GM19455 (cell line): ENCODE measurements at regions not wholly inside any gene's neighbourhood (a gene's known extent, or its start where the extent isn't known, plus 50 kb on each side); places are given as distances from the start of the nearest gene placed in this dataset.

Experiments used
- ATAC-seq: cut with Tn5 transposase; IDR thresholded peaks from one replicate; pipeline ENCODE4 v1.9.1; 2021; ENCODE audit not compliant: unreplicated experiment

DNA sequence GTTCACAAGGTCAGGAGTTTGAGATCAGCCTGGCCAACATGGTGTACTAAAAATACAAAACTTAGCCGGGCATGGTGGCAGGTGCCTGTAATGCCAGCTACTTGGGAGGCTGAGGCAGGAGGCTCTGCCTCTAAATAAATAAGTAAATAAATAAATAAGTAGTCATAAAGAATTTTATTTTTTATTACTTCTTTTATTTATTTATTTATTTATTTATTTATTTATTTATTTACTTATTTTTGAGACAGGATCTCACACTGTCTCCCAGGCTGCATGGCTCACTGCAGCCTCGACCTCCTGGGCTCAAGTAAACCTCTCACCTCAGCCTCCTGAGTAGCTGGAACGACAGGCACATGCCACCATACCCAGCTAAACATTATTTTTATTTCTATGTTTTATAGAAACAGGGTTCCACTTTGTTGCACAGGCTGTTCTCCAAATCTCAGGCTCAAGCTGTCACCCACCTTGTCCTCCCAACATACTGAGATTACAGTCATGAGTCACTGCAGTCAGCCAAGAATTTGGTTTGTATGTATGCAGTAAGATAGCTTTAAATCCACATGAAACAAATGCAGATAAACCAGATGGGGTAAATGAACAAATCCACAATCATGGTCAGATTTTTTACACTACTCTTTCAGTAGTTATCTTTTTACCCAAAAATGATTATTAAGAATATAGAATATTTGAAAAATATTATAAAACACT is 523.3 kb upstream of the RGS18 start:
- no peak for ATAC-seq

GRCh38 chr1:191636345-191636744 is 521.9 kb upstream of the RGS18 start:
- no peak for ATAC-seq

DNA sequence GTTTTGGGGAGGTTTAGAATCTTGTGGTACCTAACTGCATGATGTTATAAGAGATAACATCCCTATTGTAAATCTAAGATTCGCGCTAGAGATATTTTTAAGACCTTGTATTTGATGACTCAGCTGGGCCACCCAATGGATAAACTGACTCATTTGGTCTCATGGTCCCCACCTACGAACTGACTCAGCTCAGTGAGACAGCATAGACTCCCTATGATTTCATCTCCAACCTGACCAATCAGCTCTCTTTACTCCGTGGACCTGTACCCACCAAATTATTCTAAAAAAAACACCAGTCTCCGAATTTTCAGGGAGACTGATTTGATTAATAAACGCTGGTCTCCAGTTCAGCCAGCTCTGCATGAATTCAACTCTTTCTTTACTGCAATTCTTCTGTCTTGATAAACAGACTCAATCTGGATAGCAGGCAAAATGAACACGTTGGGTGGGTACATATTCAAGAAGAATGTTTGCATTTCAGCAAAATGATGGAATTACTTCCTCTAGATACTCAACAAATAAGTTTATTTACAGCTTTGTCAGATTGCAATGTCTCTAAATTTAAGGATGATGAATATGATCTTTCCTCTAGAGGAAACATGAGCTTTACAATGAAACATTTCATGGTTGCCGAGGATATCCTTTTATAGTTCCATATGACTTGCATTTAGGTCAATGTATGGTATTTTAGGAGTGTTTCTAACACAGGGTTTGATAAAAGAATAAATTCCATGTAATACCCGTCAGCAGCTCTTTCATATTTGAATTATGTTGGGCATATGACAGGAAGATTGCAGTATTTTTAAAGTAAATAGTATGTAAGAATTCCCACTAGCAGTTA is 516.6 kb upstream of the RGS18 start:
- no peak for ATAC-seq

DNA sequence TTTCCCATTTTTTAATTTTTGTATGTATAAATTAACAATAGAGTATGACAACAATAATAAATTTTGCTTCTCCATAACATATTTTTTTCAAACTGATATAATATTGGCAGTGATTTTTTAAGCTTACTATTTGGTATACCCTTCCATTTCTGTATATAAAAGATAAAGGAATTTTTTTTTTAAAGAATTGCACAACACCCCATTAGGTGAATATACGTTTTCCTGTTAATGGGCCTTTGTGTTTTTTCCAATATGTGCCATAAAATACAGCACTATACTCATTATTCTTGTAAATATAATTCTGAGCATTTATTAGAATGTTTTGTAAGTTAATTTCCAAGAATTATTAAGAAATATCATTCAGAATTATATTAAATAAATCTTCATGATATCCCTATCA is 515.2 kb upstream of the RGS18 start:
- no peak for ATAC-seq

DNA sequence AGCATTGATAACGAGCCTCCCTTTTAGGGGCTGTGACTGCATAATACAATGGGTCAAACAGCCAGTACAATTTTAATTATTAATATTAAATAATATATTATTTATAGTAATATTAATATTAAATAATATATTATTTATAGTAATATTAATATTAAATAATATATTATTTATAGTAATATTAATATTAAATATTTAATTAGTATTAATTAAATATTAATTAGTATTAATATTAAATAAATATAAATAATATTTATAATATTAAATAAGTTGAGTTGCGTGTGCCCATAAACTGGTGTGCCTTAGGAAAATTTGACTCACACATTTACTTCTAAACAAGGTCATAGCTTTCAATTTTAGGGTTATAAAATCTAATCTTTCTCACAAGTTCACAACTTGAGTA is 509.3 kb upstream of the RGS18 start:
- ATAC-seq: no peak

DNA sequence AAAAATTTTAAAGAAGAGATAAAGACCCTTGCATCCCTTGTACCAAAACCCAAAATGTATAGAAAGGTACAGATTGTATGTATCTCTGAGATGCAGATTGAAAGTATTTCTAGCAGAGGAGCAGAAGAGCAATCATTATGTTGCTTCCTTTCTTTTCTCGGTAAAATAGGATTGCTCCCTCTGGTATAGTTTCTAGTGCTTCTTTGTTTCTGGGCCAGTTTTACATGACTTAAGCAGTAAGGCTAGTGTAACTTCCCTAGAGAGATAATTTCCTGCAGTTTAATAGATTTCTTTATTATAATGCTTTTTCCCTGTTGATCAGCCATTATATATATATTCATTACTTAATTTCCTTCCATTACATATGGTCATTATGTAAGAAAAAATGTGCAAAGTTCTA is 496.2 kb upstream of the RGS18 start:
- no peak for ATAC-seq

GRCh38 chr1:191662746-191663145 is 495.5 kb upstream of the RGS18 start:
- no peak for ATAC-seq

GRCh38 chr1:191668525-191668924 is 489.7 kb upstream of the RGS18 start:
- no peak for ATAC-seq

- no peak for ATAC-seq
Measured at GRCh38 chr1:191669629-191670028, 488.6 kb upstream of the RGS18 start.

- ATAC-seq: no peak
Measured at GRCh38 chr1:191671236-191671635, 487.0 kb upstream of the RGS18 start.

DNA sequence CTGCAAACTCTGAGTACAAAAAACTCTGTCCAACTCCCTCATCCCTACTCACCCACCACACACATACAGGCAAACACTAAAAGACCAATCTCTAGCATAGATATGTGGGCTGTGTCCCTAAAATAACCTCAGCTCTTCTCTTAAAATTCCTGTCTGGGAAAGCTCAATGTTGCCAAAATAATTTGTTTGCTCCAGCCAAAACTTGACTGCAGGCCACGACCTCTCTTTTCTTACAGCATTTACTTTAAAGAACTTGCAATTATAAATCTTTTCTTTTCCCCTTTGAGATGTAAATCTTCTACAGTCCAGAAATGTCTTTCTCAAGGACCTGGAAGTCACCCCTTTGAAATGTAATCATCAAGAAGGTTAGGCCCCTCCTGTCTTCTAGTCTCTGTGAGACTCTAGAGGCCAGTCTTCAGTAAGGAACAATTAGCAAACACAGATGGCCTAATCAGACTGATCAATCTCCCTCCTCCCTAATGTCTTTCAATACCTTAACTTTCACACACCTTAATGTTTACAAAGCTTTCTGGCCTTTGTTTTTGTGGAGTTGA is 483.6 kb upstream of the RGS18 start:
- no peak for ATAC-seq

DNA sequence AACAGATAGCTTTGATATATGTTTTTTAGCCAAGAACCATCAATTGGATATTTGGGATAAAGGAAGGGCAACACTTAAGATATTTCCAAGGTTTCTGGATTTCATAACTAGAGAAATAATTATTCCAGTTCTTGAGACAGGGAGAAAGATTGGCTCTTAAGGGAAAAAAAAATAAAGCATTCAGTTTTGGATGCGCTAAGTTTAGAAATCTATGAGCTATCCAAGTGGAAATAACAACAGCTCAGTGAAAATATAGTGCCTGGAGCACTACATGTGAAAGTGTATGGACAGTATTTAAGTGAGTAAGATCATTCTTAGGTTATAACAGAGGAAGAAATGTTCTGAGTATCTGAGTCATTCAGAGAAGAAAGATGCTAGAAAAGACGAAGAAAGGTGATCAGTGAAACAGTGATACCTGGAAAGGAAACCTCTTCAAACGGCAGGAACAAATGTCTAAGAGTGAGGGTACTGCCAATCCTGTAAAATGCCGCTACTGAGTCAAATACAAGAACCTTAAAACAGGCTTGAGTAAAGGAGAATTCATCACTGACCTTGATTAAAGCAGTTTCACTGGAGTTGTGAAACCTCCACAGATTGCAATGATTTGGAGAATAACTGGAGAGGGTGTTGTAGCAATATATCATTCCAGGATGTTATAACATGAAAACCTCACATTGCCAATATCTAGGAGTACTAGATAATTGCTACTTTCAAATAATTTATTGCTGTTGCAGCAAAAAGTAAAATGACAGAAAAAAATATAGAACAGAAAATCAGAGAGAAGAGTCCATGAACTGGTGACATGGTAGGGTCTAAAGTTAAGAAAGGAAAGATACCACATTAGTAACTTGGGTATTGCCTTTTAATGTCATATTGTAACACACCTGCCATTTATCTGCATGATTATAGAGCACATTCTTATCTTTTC is 482.1 kb upstream of the RGS18 start:
- ATAC-seq: no peak

DNA sequence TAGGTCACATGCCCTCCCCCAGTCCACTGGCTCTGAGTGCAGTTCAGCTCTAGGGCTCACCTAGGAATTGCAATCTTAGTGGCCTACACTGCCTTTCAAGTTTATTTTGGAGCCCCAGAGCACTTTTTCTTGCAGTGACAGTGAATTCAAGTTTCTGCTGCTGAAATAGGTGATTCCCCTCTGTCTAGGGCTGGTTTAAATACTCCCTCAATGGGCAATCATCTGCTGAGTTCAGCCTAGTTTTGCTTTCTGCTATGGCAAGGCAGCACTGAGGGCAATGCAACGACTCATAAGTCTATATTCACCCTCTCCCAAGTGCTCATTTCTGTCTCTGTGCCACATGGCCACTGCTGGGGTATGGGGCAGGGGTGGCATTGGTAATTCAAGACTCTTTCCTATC is 472.6 kb upstream of the RGS18 start:
- no peak for ATAC-seq

GRCh38 chr1:191687721-191688120 is 470.5 kb upstream of the RGS18 start:
- ATAC-seq: no peak

GRCh38 chr1:191690931-191691330 is 467.3 kb upstream of the RGS18 start:
- no peak for ATAC-seq

GRCh38 chr1:191693797-191694196 is 464.5 kb upstream of the RGS18 start:
- no peak for ATAC-seq

DNA sequence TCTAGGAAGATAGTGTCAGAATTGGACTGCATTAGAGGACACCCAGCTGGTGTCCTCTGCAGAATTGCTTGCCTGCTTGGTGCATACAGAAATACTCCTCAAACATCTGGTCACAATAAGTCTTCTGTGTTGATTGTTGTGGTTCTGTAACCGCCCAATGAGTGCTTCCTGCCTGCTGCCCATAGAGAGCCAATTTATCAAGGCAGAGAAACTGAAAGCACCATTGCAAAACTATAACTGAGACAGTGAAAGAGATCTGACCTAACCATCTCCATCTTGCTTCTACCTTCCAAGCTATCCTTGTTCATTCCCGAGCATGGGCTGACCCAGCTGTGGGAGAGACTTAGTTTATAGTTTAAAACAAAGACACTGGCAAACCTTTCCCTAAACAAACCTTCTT is 462.4 kb upstream of the RGS18 start:
- peak; percentile 92 for ATAC-seq

DNA sequence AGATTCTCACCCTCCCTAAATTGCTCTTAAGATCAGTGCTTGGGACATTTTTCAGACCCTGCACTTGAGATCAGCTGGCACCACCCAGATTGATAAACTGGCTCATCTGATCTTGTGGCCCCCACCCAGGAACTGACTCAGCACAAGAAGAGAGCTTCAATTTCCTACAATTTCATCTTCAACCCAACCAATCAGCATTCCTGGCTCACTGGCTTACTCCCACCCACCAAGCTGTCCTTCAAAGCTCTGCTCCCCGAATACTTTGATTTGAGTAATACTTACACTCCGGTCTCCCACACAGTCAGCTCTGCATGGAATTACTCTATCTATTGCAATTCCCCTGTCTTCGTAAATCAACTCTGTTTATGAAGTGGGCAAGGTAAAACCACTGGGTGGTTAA is 461.9 kb upstream of the RGS18 start:
- ATAC-seq: no peak

GRCh38 chr1:191697556-191697955 is 460.7 kb upstream of the RGS18 start:
- ATAC-seq: no peak

- no peak for ATAC-seq
Measured at GRCh38 chr1:191698246-191698645, 460.0 kb upstream of the RGS18 start.

- no peak for ATAC-seq
Measured at GRCh38 chr1:191699343-191699742, 458.9 kb upstream of the RGS18 start.
